ENCODE measurements at regions not wholly inside any gene's neighbourhood (a gene's known extent, or its start where the extent isn't known, plus 50 kb on each side); places are given as distances from the start of the nearest gene placed in this dataset.
"Not testable (repeated sequence)": the region's sequence is repeated elsewhere in the genome, so short reads cannot be mapped to it uniquely, and the experiment has no call there.

- no peak for DNase-seq
Measured at GRCh38 chr6:80439721-80440470, 333.4 kb downstream of the BCKDHB start.

- no peak for DNase-seq
Measured at GRCh38 chr6:80438772-80439171, 332.3 kb downstream of the BCKDHB start.

GRCh38 chr6:80437801-80438200, 331.3 kb downstream of the BCKDHB start:
- no peak for DNase-seq

- DNase-seq = no peak
Measured at GRCh38 chr6:80437221-80437620, 330.8 kb downstream of the BCKDHB start.

GRCh38 chr6:80436663-80437062, 330.2 kb downstream of the BCKDHB start:
- no peak for DNase-seq

- DNase-seq = no peak
Measured at GRCh38 chr6:80435457-80435856, 329.0 kb downstream of the BCKDHB start.

- DNase-seq = no peak
Measured at GRCh38 chr6:80434691-80435350, 328.4 kb downstream of the BCKDHB start.

GRCh38 chr6:80433673-80434025, 327.2 kb downstream of the BCKDHB start:
- no peak for DNase-seq

- DNase-seq = no peak
Measured at GRCh38 chr6:80433010-80433672, 326.7 kb downstream of the BCKDHB start.

- DNase-seq = no peak
Measured at GRCh38 chr6:80425089-80425823, 318.8 kb downstream of the BCKDHB start.

- DNase-seq = no peak
Measured at GRCh38 chr6:80411486-80411885, 305.0 kb downstream of the BCKDHB start.

- not testable (repeated sequence) for DNase-seq
Measured at GRCh38 chr6:80407976-80408375, 301.5 kb downstream of the BCKDHB start.

- DNase-seq = no peak
Measured at GRCh38 chr6:80404889-80405288, 298.4 kb downstream of the BCKDHB start.

- DNase-seq = no peak
Measured at GRCh38 chr6:80403365-80403764, 296.9 kb downstream of the BCKDHB start.

- no peak for DNase-seq
Measured at GRCh38 chr6:80402266-80402665, 295.8 kb downstream of the BCKDHB start.

Data from activated CD4-positive, alpha-beta T cell treated with anti-CD3 and anti-CD28 coated beads, Interleukin-10, Interleukin-2, amounts not matched to agents 100 ng/mL and 50 ng/mL, durations not matched to agents 16 hours and 8 hours (primary cell).